GM21381 (cell line): ENCODE measurements at regions not wholly inside any gene's neighbourhood (a gene's known extent, or its start where the extent isn't known, plus 50 kb on each side); places are given as distances from the start of the nearest gene placed in this dataset.
"Not testable (repeated sequence)": the region's sequence is repeated elsewhere in the genome, so short reads cannot be mapped to it uniquely, and the experiment has no call there.

ENCODE experiments used
- ATAC-seq: cut with Tn5 transposase; IDR thresholded peaks from one replicate; pipeline ENCODE4 v1.9.1; 2021; ENCODE audit warnings: mild to moderate bottlenecking, moderate library complexity; ENCODE audit not compliant: unreplicated experiment

- ATAC-seq: no peak
These were observed 518.6 kb downstream of the SLITRK5 start for GRCh38 chr13:88189728-88190127.

GRCh38 chr13:88196106-88196505 is 524.9 kb downstream of the SLITRK5 start:
- ATAC-seq: no peak

- no peak for ATAC-seq
These were observed 546.2 kb downstream of the SLITRK5 start for GRCh38 chr13:88217372-88217771.

DNA sequence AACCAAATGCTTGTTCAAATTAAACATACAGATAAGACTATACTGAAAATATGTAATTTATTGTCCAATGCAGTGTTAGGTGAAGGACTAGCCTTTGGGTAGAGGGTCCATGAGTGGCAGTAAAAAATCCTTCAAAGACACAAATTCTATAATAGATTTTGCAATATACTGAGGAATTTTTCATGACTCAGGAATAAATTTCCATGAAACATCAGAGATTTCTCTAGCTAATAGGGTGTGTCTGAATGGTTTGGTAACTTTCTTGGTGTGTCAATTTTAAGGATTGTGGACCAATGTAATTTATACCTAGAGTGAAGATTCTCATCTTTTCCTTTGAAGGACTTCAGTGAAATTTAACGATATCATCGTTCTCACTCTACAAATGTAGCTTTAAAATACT is 546.7 kb downstream of the SLITRK5 start:
- ATAC-seq: no peak

- ATAC-seq: no peak
These were observed 552.8 kb downstream of the SLITRK5 start for GRCh38 chr13:88223958-88224357.

DNA sequence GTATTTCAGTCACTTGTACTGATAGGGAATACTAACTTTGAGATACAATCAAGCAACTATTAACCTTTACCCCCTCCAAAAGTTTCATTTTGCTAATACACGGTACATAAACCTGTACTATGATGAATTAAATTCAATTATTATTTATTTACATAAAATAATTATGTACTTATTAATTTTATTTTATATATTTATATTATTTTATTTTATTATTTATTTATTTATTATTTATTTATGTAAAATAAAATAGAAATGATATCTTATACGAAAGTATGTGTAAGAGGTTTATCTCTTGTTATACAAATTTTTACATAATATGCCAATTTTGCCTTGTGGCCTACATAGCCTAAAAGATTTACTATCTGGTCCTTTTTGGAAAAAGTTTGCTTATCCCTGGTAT is 564.3 kb downstream of the SLITRK5 start:
- ATAC-seq: no peak

- ATAC-seq: no peak
These were observed 575.1 kb downstream of the SLITRK5 start for GRCh38 chr13:88246239-88246638.

DNA sequence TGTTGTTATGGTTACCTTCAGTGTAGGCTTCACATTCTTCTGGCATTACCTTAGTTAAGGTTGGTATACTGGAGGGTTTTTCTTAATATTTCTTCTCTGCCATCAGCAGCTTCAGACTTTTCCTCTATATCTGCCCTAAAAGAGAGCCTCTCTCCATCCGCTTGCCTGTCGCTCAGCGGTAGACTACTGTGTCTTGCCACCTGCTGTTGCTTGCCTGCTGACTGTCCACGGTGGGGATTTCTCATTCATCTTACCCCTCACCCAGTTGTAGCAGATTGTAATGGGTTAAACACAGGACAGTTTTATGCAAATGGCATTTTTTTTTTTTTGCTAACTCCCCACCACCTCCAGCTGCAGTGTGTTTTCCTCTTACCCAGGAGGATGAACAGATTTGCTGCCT is 577.2 kb downstream of the SLITRK5 start:
- ATAC-seq: no peak

DNA sequence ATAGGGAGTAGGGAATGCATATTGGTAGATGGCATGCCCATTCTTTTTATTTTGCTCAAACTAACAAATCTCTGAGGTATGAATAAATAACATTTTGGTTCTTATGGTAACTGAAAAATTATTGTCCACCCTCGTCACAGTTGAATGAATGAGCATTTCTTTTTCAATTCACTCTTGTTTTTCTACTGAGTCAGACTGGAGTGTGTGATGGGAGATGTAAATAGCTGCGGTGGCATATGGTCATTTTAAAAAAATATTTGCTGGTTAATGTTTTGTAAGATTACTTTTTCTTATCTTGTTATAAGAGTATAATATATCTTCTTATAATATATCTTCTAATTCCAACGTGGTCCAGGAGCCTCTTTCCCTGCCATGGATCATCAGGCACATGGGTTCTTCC is 586.5 kb downstream of the SLITRK5 start:
- no peak for ATAC-seq

GRCh38 chr13:88263808-88264207 is 592.6 kb downstream of the SLITRK5 start:
- ATAC-seq: no peak

GRCh38 chr13:88281841-88282240 is 610.7 kb downstream of the SLITRK5 start:
- ATAC-seq: no peak

GRCh38 chr13:88285329-88285728 is 614.2 kb downstream of the SLITRK5 start:
- no peak for ATAC-seq

GRCh38 chr13:88288326-88288725 is 617.2 kb downstream of the SLITRK5 start:
- no peak for ATAC-seq

DNA sequence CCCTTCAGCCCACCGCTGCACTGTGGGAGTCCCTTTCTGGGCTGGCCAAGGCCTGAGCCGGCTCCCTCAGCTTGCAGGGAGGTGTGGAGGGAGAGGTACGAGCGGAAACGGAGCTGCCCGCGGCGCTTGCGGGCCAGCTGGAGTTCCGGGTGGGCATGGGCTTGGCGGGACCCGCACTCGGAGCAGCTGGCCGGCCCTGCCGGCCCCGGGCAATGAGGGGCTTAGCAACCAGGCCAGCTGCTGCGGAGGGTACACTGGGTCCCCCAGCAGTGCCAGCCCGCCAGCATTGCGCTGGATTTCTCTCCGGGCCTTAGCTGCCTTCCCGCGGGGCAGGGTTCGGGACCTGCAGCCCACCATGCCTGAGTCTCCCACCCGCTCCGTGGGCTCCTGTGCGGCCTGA is 620.6 kb downstream of the SLITRK5 start:
- not testable (repeated sequence) for ATAC-seq

DNA sequence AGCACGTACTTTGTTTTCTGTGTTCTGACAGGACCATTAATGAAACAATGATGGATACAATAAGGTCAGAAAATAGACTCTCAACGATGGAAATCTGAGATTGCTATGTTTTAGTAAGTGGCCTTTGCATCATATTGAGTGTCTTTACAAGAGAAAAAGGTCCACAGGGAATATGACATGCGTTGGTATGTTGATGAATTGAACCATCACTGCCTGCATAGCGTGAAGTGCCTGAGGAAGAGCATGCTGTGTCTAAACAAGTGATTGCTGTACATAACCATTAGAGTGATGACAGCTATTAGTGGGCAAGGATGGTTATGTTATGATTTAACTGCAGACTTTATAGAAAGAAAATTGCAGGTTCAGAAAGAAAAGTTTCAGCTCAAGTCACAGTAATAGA is 623.2 kb downstream of the SLITRK5 start:
- no peak for ATAC-seq

GRCh38 chr13:88303157-88303556 is 632.0 kb downstream of the SLITRK5 start:
- no peak for ATAC-seq

DNA sequence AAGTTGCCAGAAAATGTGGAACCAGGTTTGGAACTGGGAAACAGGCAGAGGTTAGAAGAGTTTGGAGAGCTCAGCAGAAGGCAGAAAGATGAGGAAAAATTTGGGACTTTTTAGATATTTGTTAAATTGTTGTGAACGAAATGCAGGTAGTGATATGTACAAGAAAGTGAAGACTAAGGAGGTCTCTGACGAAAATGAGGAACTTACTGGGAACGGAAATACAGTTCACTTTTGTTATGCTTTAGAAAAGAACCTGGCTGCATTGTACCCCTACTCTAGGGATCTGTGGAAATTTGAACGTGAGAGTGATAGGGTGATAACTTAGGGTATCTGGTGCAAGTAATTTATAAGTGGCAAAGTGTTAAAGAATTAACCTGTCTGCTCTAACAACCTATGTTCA is 632.4 kb downstream of the SLITRK5 start:
- no peak for ATAC-seq

GRCh38 chr13:88314496-88314895 is 643.3 kb downstream of the SLITRK5 start:
- no peak for ATAC-seq

DNA sequence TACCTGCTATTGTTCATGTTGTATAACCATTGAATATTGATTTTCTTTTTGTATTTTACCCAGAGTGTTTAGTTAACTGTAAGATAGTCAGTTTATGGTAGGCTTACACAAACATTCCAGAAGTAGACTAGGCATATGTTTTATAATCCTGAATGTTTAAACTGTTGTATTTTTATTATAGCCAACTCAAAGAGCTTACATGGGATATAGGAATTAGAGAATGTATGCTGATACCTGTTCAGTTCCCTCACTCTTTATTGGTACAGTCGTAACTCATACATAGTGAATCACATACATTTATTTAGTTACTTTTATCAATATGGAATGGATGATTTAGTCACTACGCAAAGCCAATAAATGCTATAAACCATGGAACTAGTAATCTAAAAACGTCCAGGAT is 657.9 kb downstream of the SLITRK5 start:
- ATAC-seq: no peak

- no peak for ATAC-seq
These were observed 668.1 kb downstream of the SLITRK5 start for GRCh38 chr13:88339271-88339741.

- no peak for ATAC-seq
These were observed 674.1 kb downstream of the SLITRK5 start for GRCh38 chr13:88345171-88345847.

DNA sequence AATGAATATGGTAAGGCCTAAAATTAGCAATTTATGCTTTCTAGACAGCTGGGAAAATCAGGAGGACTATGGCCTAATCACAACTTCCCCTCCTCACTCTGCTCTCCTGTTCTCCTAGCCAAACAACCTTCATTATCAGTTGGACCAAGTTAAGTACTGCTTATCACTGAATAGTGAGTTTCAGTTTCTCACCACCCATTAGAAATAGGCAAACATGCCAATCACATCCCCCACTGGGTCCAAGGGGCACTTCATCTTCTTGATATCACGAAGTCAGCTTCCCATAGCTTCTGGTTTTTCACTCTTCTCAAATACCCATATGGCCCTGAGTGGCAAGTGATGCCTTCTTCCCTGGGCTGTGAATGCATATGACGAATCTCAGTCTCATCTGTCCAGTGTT is 689.6 kb downstream of the SLITRK5 start:
- ATAC-seq: no peak

- ATAC-seq: no peak
These were observed 698.7 kb downstream of the SLITRK5 start for GRCh38 chr13:88369866-88370265.
